WTC11 (cell line): ENCODE measurements at regions not wholly inside any gene's neighbourhood (a gene's known extent, or its start where the extent isn't known, plus 50 kb on each side); places are given as distances from the start of the nearest gene placed in this dataset.
A peak's percentile ranks its signal among the peaks of the same experiment; 100 is the strongest.

ENCODE experiments used
- ATAC-seq: fragments of 200-7000 bp; cut with Tn5 transposase; 2 replicates; pipeline ENCODE4 v1.10.0; 2021; ENCODE audit warnings: mild to moderate bottlenecking, moderate library complexity
- CTCF ChIA-PET: fragments of 300-600 bp; sonication (Branson Sonifier 250); formaldehyde crosslinking; loops from one replicate; lab custom pipeline; 2021; ENCODE audit warnings: antibody characterized with exemption; lab: Charles Lee
- POLR2A ChIA-PET: fragments of 350-600 bp; sonication (Branson Sonifier 250); formaldehyde crosslinking; loops from one replicate; lab custom pipeline; 2021; ENCODE audit warnings: antibody characterized with exemption; lab: Charles Lee
- DNase-seq: peaks from one replicate; pipeline ENCODE4 v3.0.0; 2021; ENCODE audit warnings: low spot score
- H3K27ac Mint-ChIP-seq: 2 replicates; pipeline ENCODE4 v1.8.0; 2021; ENCODE audit warnings: mixed read lengths
- H3K27me3 Mint-ChIP-seq: 2 replicates; pipeline ENCODE4 v1.8.0; 2021; ENCODE audit warnings: low read depth, mild to moderate bottlenecking, moderate library complexity, mixed read lengths
- H3K36me3 Mint-ChIP-seq: 2 replicates; pipeline ENCODE4 v1.8.0; 2021; ENCODE audit warnings: mixed read lengths
- H3K4me1 Mint-ChIP-seq: 2 replicates; pipeline ENCODE4 v1.8.0; 2022; ENCODE audit warnings: mixed read lengths
- H3K4me3 Mint-ChIP-seq: 2 replicates; pipeline ENCODE4 v1.8.0; 2021; ENCODE audit warnings: mild to moderate bottlenecking, moderate library complexity, mixed read lengths
- H3K9me3 Mint-ChIP-seq: 2 replicates; pipeline ENCODE4 v1.8.0; 2021; ENCODE audit warnings: mixed read lengths
- CREB1 ChIP-seq: sonication (generic); formaldehyde crosslinking; IDR thresholded peaks from 2 replicates; pipeline ENCODE4 v1.8.0; 2023; ENCODE audit warnings: mild to moderate bottlenecking, missing genetic modification reagents
- E2F1 ChIP-seq: sonication (generic); formaldehyde crosslinking; IDR thresholded peaks from 2 replicates; pipeline ENCODE4 v1.8.0; 2022; ENCODE audit warnings: mild to moderate bottlenecking, missing genetic modification reagents
- E2F5 ChIP-seq: sonication (generic); formaldehyde crosslinking; IDR thresholded peaks from 2 replicates; pipeline ENCODE4 v1.8.1; 2022; ENCODE audit warnings: mild to moderate bottlenecking, moderate library complexity, missing genetic modification reagents
- ESRRA ChIP-seq: sonication (generic); formaldehyde crosslinking; IDR thresholded peaks from 2 replicates; pipeline ENCODE4 v1.8.1; 2022; ENCODE audit warnings: mild to moderate bottlenecking, missing genetic modification reagents, borderline replicate concordance
- IRF2 ChIP-seq: sonication (generic); formaldehyde crosslinking; IDR thresholded peaks from 2 replicates; pipeline ENCODE4 v1.8.0; 2022; ENCODE audit warnings: low read depth, missing genetic modification reagents, borderline replicate concordance
- MYBL2 ChIP-seq: sonication (generic); formaldehyde crosslinking; IDR thresholded peaks from 2 replicates; pipeline ENCODE4 v1.8.1; 2023; ENCODE audit warnings: mild to moderate bottlenecking, moderate library complexity, missing genetic modification reagents
- NFATC4 ChIP-seq: fragments of 250-450 bp; sonication (Bioruptor Pico); IDR thresholded peaks from 2 replicates; pipeline ENCODE4 v1.9.0; 2021; ENCODE audit warnings: mild to moderate bottlenecking
- NFE2L1 ChIP-seq: sonication (generic); formaldehyde crosslinking; IDR thresholded peaks from 2 replicates; pipeline ENCODE4 v1.8.1; 2023; ENCODE audit warnings: missing genetic modification reagents
- OVOL2 ChIP-seq: fragments of 250-450 bp; sonication (Bioruptor Pico); IDR thresholded peaks from 2 replicates; pipeline ENCODE4 v1.9.0; 2021; ENCODE audit warnings: mild to moderate bottlenecking, borderline replicate concordance
- PREB ChIP-seq: sonication (generic); formaldehyde crosslinking; IDR thresholded peaks from 2 replicates; pipeline ENCODE4 v1.8.1; 2022; ENCODE audit warnings: mild to moderate bottlenecking, missing genetic modification reagents, moderate library complexity, borderline replicate concordance
- TP53 ChIP-seq: sonication (generic); formaldehyde crosslinking; IDR thresholded peaks from 2 replicates; pipeline ENCODE4 v1.8.1; 2023; ENCODE audit warnings: mild to moderate bottlenecking, missing genetic modification reagents
- ZBTB21 ChIP-seq: sonication (generic); formaldehyde crosslinking; IDR thresholded peaks from 2 replicates; pipeline ENCODE4 v1.8.1; 2023; ENCODE audit warnings: mild to moderate bottlenecking, missing genetic modification reagents, borderline replicate concordance
- ZNF121 ChIP-seq: sonication (generic); formaldehyde crosslinking; IDR thresholded peaks from 2 replicates; pipeline ENCODE4 v1.8.0; 2023; ENCODE audit warnings: missing genetic modification reagents
- ZNF317 ChIP-seq: sonication (generic); formaldehyde crosslinking; IDR thresholded peaks from 2 replicates; pipeline ENCODE4 v1.8.1; 2023; ENCODE audit warnings: low read depth, mild to moderate bottlenecking, moderate library complexity, missing genetic modification reagents, borderline replicate concordance
- ZNF416 ChIP-seq: fragments of 250-450 bp; sonication (Bioruptor Pico); IDR thresholded peaks from 2 replicates; pipeline ENCODE4 v1.9.0; 2021; ENCODE audit warnings: mild to moderate bottlenecking, inconsistent platforms
- ZNF423 ChIP-seq: fragments of 250-450 bp; sonication (Bioruptor Pico); IDR thresholded peaks from 2 replicates; pipeline ENCODE4 v2.1.2; 2022; ENCODE audit warnings: mild to moderate bottlenecking, moderate library complexity
- TF ChIP-seq, protein P1 (sequence below): sonication (generic); formaldehyde crosslinking; IDR thresholded peaks from 2 replicates; pipeline ENCODE4 v1.8.1; 2023; ENCODE audit warnings: mild to moderate bottlenecking, moderate library complexity, missing genetic modification reagents
- TF ChIP-seq, protein P2 (sequence below): fragments of 200-600 bp; IDR thresholded peaks from 2 replicates; pipeline ENCODE4 v1.8.0; 2022; ENCODE audit warnings: antibody characterized with exemption

GRCh38 chr3:71927505-71928066, 142.6 kb upstream of the PROK2 start:
- CTCF ChIA-PET, result interaction anchor here (1.2 to 3.2 kb wide), 3 partner anchors 14 to 52 kb away, joined by 3 to 23 read pairs (median 11); no protein-coding TSS in a partner anchor
- POLR2A ChIA-PET, result no interaction called here
- Mint-ChIP-seq H3K27me3 (no peaks in the 10 kb centered on the region), H3K9me3 (peaks cover 4% of the 10 kb centered on the region; the same call in 1 of the 2 replicates), H3K27ac (0 out of 2 replicates have a peak overlapping the region, but pooled peaks have one; percentile 38), H3K4me3 (no peak overlapping the region), H3K4me1 (peaks cover 65% of the 10 kb centered on the region), H3K36me3 (peaks cover 3% of the 10 kb centered on the region; the same call in 1 of the 2 replicates)
- ATAC-seq (no peak), DNase-seq (no peak)
- TF ChIP-seq ZNF121 (CRISPR knock-in tag), result no peak
- no peak for TF ChIP-seq MYBL2 (CRISPR knock-in tag)
- TF ChIP-seq, protein P1, sequence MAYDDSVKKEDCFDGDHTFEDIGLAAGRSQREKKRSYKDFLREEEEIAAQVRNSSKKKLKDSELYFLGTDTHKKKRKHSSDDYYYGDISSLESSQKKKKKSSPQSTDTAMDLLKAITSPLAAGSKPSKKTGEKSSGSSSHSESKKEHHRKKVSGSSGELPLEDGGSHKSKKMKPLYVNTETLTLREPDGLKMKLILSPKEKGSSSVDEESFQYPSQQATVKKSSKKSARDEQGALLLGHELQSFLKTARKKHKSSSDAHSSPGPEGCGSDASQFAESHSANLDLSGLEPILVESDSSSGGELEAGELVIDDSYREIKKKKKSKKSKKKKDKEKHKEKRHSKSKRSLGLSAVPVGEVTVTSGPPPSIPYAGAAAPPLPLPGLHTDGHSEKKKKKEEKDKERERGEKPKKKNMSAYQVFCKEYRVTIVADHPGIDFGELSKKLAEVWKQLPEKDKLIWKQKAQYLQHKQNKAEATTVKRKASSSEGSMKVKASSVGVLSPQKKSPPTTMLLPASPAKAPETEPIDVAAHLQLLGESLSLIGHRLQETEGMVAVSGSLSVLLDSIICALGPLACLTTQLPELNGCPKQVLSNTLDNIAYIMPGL (CRISPR knock-in tag), result no peak
- no peak for TF ChIP-seq OVOL2 (CRISPR knock-in tag)
- no peak for TF ChIP-seq ZNF416
- no peak for TF ChIP-seq NFE2L1 (CRISPR knock-in tag)

DNA sequence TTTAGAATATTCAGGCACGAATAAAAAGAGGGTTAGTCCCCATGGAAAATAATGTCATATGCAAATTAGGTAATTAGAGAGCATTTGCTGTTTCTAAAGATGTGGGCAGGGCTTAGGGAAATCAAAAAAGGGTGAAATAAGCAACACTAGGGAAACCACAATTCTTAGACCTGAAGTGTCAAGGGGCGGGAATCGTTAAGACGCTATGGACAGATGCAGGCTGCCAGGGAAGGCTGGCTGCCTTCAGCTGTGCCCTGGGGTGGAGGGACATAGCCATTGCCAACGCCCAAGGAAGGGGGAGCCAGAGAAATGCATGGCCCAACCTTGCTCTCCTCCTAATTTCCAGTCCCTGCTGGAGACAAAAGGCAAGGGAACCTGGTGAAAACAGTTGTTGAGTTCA, 141.7 kb upstream of the PROK2 start:
- CTCF ChIA-PET, result interaction anchor here (1.0 to 3.2 kb wide), 13 partner anchors 8 to 729 kb away, joined by 3 to 23 read pairs (median 4); no protein-coding TSS in a partner anchor
- peaks cover 62% of the 10 kb centered on the region for H3K4me1 Mint-ChIP-seq
- peaks cover 4% of the 10 kb centered on the region; the same call in 1 of the 2 replicates for H3K9me3 Mint-ChIP-seq
- H3K27ac Mint-ChIP-seq, result peak overlapping the region; percentile 93
- POLR2A ChIA-PET, result no interaction called here
- peak; percentile 54 for ATAC-seq
- peak overlapping the region; percentile 52; the same call in 1 of the 2 replicates for H3K4me3 Mint-ChIP-seq
- H3K27me3 Mint-ChIP-seq, result no peaks in the 10 kb centered on the region; the same call in 1 of the 2 replicates
- peak; percentile 37; the same call in 1 of the 2 replicates for TF ChIP-seq E2F1 (CRISPR knock-in tag)
- TF ChIP-seq ESRRA (CRISPR knock-in tag), result no peak
- TF ChIP-seq IRF2 (CRISPR knock-in tag), result no peak
- no peak for TF ChIP-seq CREB1 (CRISPR knock-in tag)
- TF ChIP-seq NFATC4 (CRISPR knock-in tag), result no peak
- no peak for TF ChIP-seq PREB (CRISPR knock-in tag)
- no peak for TF ChIP-seq ZNF317 (CRISPR knock-in tag)
- H3K36me3 Mint-ChIP-seq, result peaks cover 3% of the 10 kb centered on the region; the same call in 1 of the 2 replicates
- peak; percentile 28 for DNase-seq

DNA sequence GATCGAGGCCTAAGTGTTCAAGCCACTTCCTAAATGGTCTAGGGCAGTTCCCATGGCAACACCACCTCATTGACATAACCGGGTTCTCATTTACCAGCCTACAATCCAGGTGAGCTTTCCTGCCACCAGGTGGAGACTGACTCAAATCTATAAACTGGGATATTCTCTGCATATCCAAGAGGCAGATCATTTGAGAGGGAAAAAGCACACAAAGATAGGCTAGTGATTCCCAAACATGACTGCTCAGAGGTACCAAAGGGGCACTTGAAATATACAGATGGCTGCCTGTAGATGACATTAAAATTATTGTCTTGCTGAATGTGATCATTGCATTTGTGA, 141.3 kb upstream of the PROK2 start:
- peak overlapping the region; percentile 93 for H3K27ac Mint-ChIP-seq
- ATAC-seq, result peak; percentile 78
- TF ChIP-seq, protein P2, sequence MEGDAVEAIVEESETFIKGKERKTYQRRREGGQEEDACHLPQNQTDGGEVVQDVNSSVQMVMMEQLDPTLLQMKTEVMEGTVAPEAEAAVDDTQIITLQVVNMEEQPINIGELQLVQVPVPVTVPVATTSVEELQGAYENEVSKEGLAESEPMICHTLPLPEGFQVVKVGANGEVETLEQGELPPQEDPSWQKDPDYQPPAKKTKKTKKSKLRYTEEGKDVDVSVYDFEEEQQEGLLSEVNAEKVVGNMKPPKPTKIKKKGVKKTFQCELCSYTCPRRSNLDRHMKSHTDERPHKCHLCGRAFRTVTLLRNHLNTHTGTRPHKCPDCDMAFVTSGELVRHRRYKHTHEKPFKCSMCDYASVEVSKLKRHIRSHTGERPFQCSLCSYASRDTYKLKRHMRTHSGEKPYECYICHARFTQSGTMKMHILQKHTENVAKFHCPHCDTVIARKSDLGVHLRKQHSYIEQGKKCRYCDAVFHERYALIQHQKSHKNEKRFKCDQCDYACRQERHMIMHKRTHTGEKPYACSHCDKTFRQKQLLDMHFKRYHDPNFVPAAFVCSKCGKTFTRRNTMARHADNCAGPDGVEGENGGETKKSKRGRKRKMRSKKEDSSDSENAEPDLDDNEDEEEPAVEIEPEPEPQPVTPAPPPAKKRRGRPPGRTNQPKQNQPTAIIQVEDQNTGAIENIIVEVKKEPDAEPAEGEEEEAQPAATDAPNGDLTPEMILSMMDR, result peak; percentile 46; the same call in 1 of the 2 replicates
- TF ChIP-seq E2F5 (CRISPR knock-in tag) (no peak), CREB1 (CRISPR knock-in tag) (no peak), ZNF423 (CRISPR knock-in tag) (no peak), TP53 (no peak), ZBTB21 (CRISPR knock-in tag) (no peak)
- TF ChIP-seq, all 79 proteins: peak for 1
- POLR2A ChIA-PET, result no interaction called here
- Mint-ChIP-seq H3K27me3 (no peaks in the 10 kb centered on the region; the same call in 1 of the 2 replicates), H3K4me3 (peak overlapping the region; percentile 52), H3K36me3 (peaks cover 3% of the 10 kb centered on the region; the same call in 1 of the 2 replicates), H3K4me1 (peaks cover 61% of the 10 kb centered on the region), H3K9me3 (peaks cover 4% of the 10 kb centered on the region; the same call in 1 of the 2 replicates)
- peak; percentile 70 for DNase-seq
- CTCF ChIA-PET, result interaction anchor here (0.6 to 3.2 kb wide), 18 partner anchors 8 to 1101 kb away, joined by 3 to 23 read pairs (median 4); no protein-coding TSS in a partner anchor
